ENCODE measurements at regions not wholly inside any gene's neighbourhood (a gene's known extent, or its start where the extent isn't known, plus 50 kb on each side); places are given as distances from the start of the nearest gene placed in this dataset.

DNA sequence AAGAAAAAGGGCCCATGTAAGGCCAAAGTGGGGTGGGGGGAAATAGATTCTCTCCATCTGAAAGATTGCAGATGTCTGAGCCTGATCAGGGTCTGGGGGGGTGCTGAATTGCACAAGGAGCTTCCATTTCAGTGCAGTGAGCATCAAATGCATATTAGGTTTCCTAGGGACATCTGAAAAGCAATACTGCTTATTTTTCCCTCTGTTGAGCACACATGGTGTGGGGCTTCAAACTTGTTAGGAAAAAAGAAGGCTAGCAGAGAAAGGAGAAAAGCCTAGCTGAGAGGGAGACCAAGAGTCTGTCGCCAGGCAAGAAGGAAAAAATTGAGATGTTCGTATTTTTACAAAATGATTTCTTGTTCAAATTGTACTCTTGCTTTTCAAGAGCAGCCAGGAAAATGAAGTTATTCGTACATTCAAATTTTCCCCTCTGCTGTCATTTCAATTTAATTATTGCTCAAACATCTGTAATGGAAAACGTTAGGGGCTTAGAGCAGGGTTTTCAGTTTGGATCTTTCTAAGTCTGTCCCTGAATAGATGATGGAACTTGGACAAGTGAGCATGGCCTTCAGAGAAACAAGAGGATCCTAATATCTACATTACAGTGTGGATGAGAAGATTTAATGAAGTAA, 191.9 kb upstream of the GAS1 start:
- Histone ChIP-seq H3K9me1 (ENCODE audit: control insufficient read depth, extremely low read depth, insufficient read depth, low read length) (no peaks in the 10 kb centered on the region), H3K27me3 (ENCODE audit: control insufficient read depth, extremely low read depth, insufficient read depth, low read length) (no peaks in the 10 kb centered on the region), H4K20me1 (ENCODE audit: control insufficient read depth, extremely low read depth, insufficient read depth, low read length) (no peaks in the 10 kb centered on the region), H3K4me1 (ENCODE audit: control insufficient read depth, extremely low read depth, insufficient read depth, low read length) (no peaks in the 10 kb centered on the region), H3K4me3 (ENCODE audit: control insufficient read depth in 2 of 3, extremely low read depth in 1 of 3, insufficient read depth in 2 of 3, low read depth in 1 of 3, low read length in 3 of 3) (no peak overlapping the region), H3K4me2 (ENCODE audit: control insufficient read depth, extremely low read depth, insufficient read depth, low read depth, low read length) (no peak overlapping the region), H2AFZ (ENCODE audit: control insufficient read depth, low read length) (no peak overlapping the region), H3K9me3 (ENCODE audit: control insufficient read depth, low read depth, low read length) (no peaks in the 10 kb centered on the region), H3K9ac (ENCODE audit: control insufficient read depth, extremely low read depth, insufficient read depth, low read length) (no peak overlapping the region), H3K79me2 (ENCODE audit: control insufficient read depth, insufficient read depth, low read length) (no peaks in the 10 kb centered on the region), H3K36me3 (ENCODE audit: control insufficient read depth in 2 of 2, extremely low read depth in 1 of 2, insufficient read depth in 2 of 2, low read length in 2 of 2) (no peaks in the 10 kb centered on the region), H3K27ac (ENCODE audit: control insufficient read depth, insufficient read depth, low read length) (no peak overlapping the region)
- FAIRE-seq (no peak), DNase-seq (ENCODE audit: low read depth, low spot score) (no peak)
- no peak for TF ChIP-seq CTCF (optimal IDR thresholded peaks at IDR 0.05 in 1 of 3, IDR thresholded peaks at IDR 0.05 in 1 of 3, conservative IDR thresholded peaks at IDR 0.05 in 1 of 3; ENCODE audit: extremely low read depth in 1 of 3, insufficient read depth in 2 of 3, low read length in 3 of 3)
- dilution Hi-C loops (cut with MboI; ENCODE audit: extremely low pct_ligation_motif_present, low sequenced_read_pairs) = no loop called here

DNA sequence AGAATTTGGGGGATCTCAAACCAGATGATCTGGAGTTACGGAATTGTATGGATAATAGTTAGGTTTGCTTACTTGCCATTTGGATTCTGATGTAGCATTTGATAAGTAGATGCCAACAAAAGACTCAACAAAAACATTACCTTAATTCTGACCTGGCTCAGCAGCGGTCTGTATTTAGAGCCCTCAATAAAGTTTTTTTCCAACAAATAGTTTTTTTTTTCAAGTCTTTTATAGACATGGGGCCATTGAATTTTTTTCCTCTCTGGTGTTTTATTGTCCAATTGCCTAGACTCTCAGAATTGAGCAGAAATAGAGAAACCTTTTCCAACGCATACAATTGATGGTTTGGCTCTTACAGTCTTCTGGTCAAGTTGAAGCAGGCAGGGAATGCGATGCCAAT, 192.8 kb upstream of the GAS1 start:
- DNase-seq (ENCODE audit: low read depth, low spot score) (no peak), FAIRE-seq (no peak)
- Histone ChIP-seq H3K9ac (ENCODE audit: control insufficient read depth, extremely low read depth, insufficient read depth, low read length) (no peak overlapping the region), H3K4me2 (ENCODE audit: control insufficient read depth, extremely low read depth, insufficient read depth, low read depth, low read length) (no peak overlapping the region), H3K9me1 (ENCODE audit: control insufficient read depth, extremely low read depth, insufficient read depth, low read length) (no peaks in the 10 kb centered on the region), H4K20me1 (ENCODE audit: control insufficient read depth, extremely low read depth, insufficient read depth, low read length) (no peaks in the 10 kb centered on the region), H3K4me3 (ENCODE audit: control insufficient read depth in 2 of 3, extremely low read depth in 1 of 3, insufficient read depth in 2 of 3, low read depth in 1 of 3, low read length in 3 of 3) (no peak overlapping the region), H3K36me3 (ENCODE audit: control insufficient read depth in 2 of 2, extremely low read depth in 1 of 2, insufficient read depth in 2 of 2, low read length in 2 of 2) (no peaks in the 10 kb centered on the region), H3K9me3 (ENCODE audit: control insufficient read depth, low read depth, low read length) (no peaks in the 10 kb centered on the region), H3K79me2 (ENCODE audit: control insufficient read depth, insufficient read depth, low read length) (no peaks in the 10 kb centered on the region), H2AFZ (ENCODE audit: control insufficient read depth, low read length) (no peak overlapping the region), H3K4me1 (ENCODE audit: control insufficient read depth, extremely low read depth, insufficient read depth, low read length) (no peaks in the 10 kb centered on the region), H3K27me3 (ENCODE audit: control insufficient read depth, extremely low read depth, insufficient read depth, low read length) (no peaks in the 10 kb centered on the region), H3K27ac (ENCODE audit: control insufficient read depth, insufficient read depth, low read length) (no peak overlapping the region)
- TF ChIP-seq EZH2 (IDR thresholded peaks at IDR 0.05; ENCODE audit: low read length) = no peak
- TF ChIP-seq CTCF (optimal IDR thresholded peaks at IDR 0.05 in 1 of 3, IDR thresholded peaks at IDR 0.05 in 1 of 3, conservative IDR thresholded peaks at IDR 0.05 in 1 of 3; ENCODE audit: extremely low read depth in 1 of 3, insufficient read depth in 2 of 3, low read length in 3 of 3) = no peak
- dilution Hi-C loops (cut with MboI; ENCODE audit: extremely low pct_ligation_motif_present, low sequenced_read_pairs) = no loop called here
